ENCODE measurements at regions not wholly inside any gene's neighbourhood (a gene's known extent, or its start where the extent isn't known, plus 50 kb on each side); places are given as distances from the start of the nearest gene placed in this dataset.

DNA sequence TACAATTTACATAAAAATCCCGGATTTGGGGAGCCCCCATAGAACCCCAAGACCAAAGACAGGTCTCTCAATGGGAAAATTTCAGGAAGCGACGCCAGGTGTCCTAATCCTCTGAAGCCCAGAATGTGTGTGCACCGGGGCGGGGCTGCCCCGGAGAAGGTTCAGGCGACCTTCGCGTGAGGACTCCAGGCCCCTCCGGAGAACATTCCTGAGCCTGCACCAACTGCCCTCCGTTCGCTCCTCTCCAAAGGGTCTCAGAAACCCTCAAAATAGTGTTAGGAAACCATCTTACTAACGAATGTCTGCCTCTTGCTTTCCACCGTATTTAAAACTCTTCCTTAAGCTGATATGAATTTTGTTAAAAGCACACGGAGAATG is 78.5 kb upstream of the INSIG1 start:
- no peak for TF ChIP-seq CTCF (conservative IDR thresholded peaks at IDR 0.05; ENCODE audit: low read depth in 2 of 2)
- TF ChIP-seq POLR2AphosphoS5 (IDR thresholded peaks at IDR 0.05; ENCODE audit: low read depth), result no peak
- no peak for TF ChIP-seq EZH2 (IDR thresholded peaks at IDR 0.05; ENCODE audit: low read depth, unreplicated experiment)
- no peak for TF ChIP-seq REST (IDR thresholded peaks at IDR 0.05; ENCODE audit: unreplicated experiment)
- no peak for TF ChIP-seq JUNB (IDR thresholded peaks at IDR 0.05; ENCODE audit: unreplicated experiment)
- TF ChIP-seq EZH2phosphoT487 (IDR thresholded peaks at IDR 0.05; ENCODE audit: unreplicated experiment), result no peak
- TF ChIP-seq CREB1 (CRISPR knock-in tag; IDR thresholded peaks at IDR 0.05; ENCODE audit: low read depth), result no peak
- no peak for TF ChIP-seq ZNF331 (CRISPR knock-in tag; IDR thresholded peaks at IDR 0.05; ENCODE audit: low read depth)
- TF ChIP-seq, protein P1, sequence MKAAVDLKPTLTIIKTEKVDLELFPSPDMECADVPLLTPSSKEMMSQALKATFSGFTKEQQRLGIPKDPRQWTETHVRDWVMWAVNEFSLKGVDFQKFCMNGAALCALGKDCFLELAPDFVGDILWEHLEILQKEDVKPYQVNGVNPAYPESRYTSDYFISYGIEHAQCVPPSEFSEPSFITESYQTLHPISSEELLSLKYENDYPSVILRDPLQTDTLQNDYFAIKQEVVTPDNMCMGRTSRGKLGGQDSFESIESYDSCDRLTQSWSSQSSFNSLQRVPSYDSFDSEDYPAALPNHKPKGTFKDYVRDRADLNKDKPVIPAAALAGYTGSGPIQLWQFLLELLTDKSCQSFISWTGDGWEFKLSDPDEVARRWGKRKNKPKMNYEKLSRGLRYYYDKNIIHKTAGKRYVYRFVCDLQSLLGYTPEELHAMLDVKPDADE (IDR thresholded peaks at IDR 0.05), result no peak
- no peak for TF ChIP-seq ZNF114 (CRISPR knock-in tag; IDR thresholded peaks at IDR 0.05)
- no peak for TF ChIP-seq NANOG (IDR thresholded peaks at IDR 0.05; ENCODE audit: borderline replicate concordance)

Measured in GM23338 (cell line).